Stimulated activated CD4-positive, alpha-beta T cell treated with anti-CD3 and anti-CD28 coated beads, Interleukin-4, amount 100 ng/mL, for 4 hours (primary cell): ENCODE measurements at regions not wholly inside any gene's neighbourhood (a gene's known extent, or its start where the extent isn't known, plus 50 kb on each side); places are given as distances from the start of the nearest gene placed in this dataset.
"Not testable (repeated sequence)": the region's sequence is repeated elsewhere in the genome, so short reads cannot be mapped to it uniquely, and the experiment has no call there.

Experiments used
- DNase-seq, 2 experiments: peaks; one replicate each; pipeline ENCODE4 v3.0.0-alpha.2; 2020

- DNase-seq, result peak; percentile 44 to 49
Observed at GRCh38 chr2:174697255-174697654, 67.0 kb downstream of the CHRNA1 start.

GRCh38 chr2:174694920-174695319 is 69.4 kb downstream of the CHRNA1 start:
- DNase-seq, result no peak

GRCh38 chr2:174694196-174694878 is 69.9 kb downstream of the CHRNA1 start:
- DNase-seq, result no peak

GRCh38 chr2:174693344-174693743 is 70.9 kb downstream of the CHRNA1 start:
- no peak for DNase-seq

- DNase-seq, result no peak
Observed at GRCh38 chr2:174692256-174692919, 71.9 kb downstream of the CHRNA1 start.

- DNase-seq, result no peak
Observed at GRCh38 chr2:174691201-174691779, 73.0 kb downstream of the CHRNA1 start.

GRCh38 chr2:174690026-174690425 is 74.2 kb downstream of the CHRNA1 start:
- DNase-seq, result no peak

GRCh38 chr2:174688079-174688478 is 76.2 kb downstream of the CHRNA1 start:
- no peak for DNase-seq

GRCh38 chr2:174686430-174686829 is 77.8 kb downstream of the CHRNA1 start:
- DNase-seq, result no peak

GRCh38 chr2:174683392-174683759 is 80.9 kb downstream of the CHRNA1 start:
- DNase-seq, result peak in 1 of 2 experiments; percentile 10

- peak; percentile 38 to 59 for DNase-seq
Observed at GRCh38 chr2:174682578-174683391, 81.5 kb downstream of the CHRNA1 start.

GRCh38 chr2:174682007-174682577 is 82.2 kb downstream of the CHRNA1 start:
- peak; percentile 13 to 48 for DNase-seq

GRCh38 chr2:174681099-174682006 is 82.9 kb downstream of the CHRNA1 start:
- DNase-seq, result no peak

GRCh38 chr2:174680221-174680620 is 82.6 kb upstream of the WIPF1 start:
- no peak for DNase-seq

- no peak for DNase-seq
Observed at GRCh38 chr2:174678395-174678794, 80.8 kb upstream of the WIPF1 start.

GRCh38 chr2:174675615-174676014 is 78.0 kb upstream of the WIPF1 start:
- DNase-seq, result peak in 1 of 2 experiments; percentile 33

- no peak for DNase-seq
Observed at GRCh38 chr2:174673876-174674275, 76.3 kb upstream of the WIPF1 start.

GRCh38 chr2:174673440-174673839 is 75.8 kb upstream of the WIPF1 start:
- no peak for DNase-seq

- DNase-seq, result not testable (repeated sequence)
Observed at GRCh38 chr2:174671532-174671931, 73.9 kb upstream of the WIPF1 start.

- DNase-seq, result no peak
Observed at GRCh38 chr2:174670446-174670845, 72.8 kb upstream of the WIPF1 start.

GRCh38 chr2:174669336-174669735 is 71.7 kb upstream of the WIPF1 start:
- no peak for DNase-seq

GRCh38 chr2:174668075-174668474 is 70.5 kb upstream of the WIPF1 start:
- no peak for DNase-seq
